ENCODE measurements at regions not wholly inside any gene's neighbourhood (a gene's known extent, or its start where the extent isn't known, plus 50 kb on each side); places are given as distances from the start of the nearest gene placed in this dataset.

DNA sequence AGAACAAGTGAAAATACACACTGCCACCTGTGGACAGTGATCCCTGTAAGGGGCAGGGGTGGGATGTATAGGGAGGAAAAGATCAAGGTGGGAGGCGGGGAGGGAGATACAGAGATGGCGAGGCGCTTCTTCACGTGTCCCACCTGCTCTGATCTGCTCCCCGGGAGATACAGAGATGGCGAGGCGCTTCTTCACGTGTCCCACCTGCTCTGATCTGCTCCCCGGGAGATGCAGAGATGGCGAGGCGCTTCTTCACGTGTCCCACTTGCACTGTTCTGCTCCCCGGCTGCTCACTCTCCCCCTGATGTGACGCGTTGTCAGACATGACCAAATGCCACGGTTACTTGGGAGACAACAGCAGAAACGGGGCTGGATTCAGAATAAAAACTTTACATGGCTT, 308.3 kb upstream of the SHH start:
- Histone ChIP-seq H3K9me3 (ENCODE audit: control extremely low read depth in 1 of 3, control insufficient read depth in 2 of 3, insufficient read depth in 1 of 3, low read length in 2 of 3) (peaks cover 0 to 20% (median 0%) of the 10 kb centered on the region in 3 donors), H2AFZ (ENCODE audit: insufficient read depth, low read depth, low read length, poor library complexity, severe bottlenecking) (no peak overlapping the region), H3K27ac (ENCODE audit: low read length in 2 of 2) (no peak overlapping the region), H3K36me3 (replicated peaks in 1 of 2; ENCODE audit: control extremely low read depth in 1 of 2, control insufficient read depth in 1 of 2, extremely low read depth in 1 of 2, insufficient read depth in 2 of 2, low read length in 1 of 2) (no peaks in the 10 kb centered on the region), H3K4me3 (ENCODE audit: control extremely low read depth in 1 of 5, extremely low read depth in 1 of 5, insufficient read depth in 1 of 5, low read depth in 2 of 5, low read length in 4 of 5) (no peak overlapping the region), H3K4me1 (ENCODE audit: control insufficient read depth in 2 of 2, insufficient read depth in 2 of 2, low read length in 2 of 2) (no peaks in the 10 kb centered on the region), H3K27me3 (replicated peaks in 1 of 4; ENCODE audit: control extremely low read depth in 1 of 4, control insufficient read depth in 3 of 4, insufficient read depth in 4 of 4, low read length in 3 of 4) (no peaks in the 10 kb centered on the region), H3K79me2 (ENCODE audit: control insufficient read depth, insufficient read depth, low read length) (no peaks in the 10 kb centered on the region), H3K4me2 (replicated peaks; ENCODE audit: low read depth, low read length, poor library complexity, severe bottlenecking) (no peak overlapping the region), H4K20me1 (ENCODE audit: control insufficient read depth, insufficient read depth, low read length, poor library complexity, severe bottlenecking) (no peaks in the 10 kb centered on the region), H3K9ac (ENCODE audit: low read length) (no peak overlapping the region)
- POLR2A ChIA-PET = no interaction called here
- Mint-ChIP-seq H3K4me1 (no peaks in the 10 kb centered on the region), H3K27ac (no peak overlapping the region), H3K9me3 (ENCODE audit: insufficient read depth) (no peaks in the 10 kb centered on the region), H3K4me3 (no peak overlapping the region), H3K27me3 (no peaks in the 10 kb centered on the region)
- ATAC-seq (ENCODE audit: low read depth) (no peak), DNase-seq (no peak)
- CTCF ChIA-PET = no interaction called here
- TF ChIP-seq, protein P1, sequence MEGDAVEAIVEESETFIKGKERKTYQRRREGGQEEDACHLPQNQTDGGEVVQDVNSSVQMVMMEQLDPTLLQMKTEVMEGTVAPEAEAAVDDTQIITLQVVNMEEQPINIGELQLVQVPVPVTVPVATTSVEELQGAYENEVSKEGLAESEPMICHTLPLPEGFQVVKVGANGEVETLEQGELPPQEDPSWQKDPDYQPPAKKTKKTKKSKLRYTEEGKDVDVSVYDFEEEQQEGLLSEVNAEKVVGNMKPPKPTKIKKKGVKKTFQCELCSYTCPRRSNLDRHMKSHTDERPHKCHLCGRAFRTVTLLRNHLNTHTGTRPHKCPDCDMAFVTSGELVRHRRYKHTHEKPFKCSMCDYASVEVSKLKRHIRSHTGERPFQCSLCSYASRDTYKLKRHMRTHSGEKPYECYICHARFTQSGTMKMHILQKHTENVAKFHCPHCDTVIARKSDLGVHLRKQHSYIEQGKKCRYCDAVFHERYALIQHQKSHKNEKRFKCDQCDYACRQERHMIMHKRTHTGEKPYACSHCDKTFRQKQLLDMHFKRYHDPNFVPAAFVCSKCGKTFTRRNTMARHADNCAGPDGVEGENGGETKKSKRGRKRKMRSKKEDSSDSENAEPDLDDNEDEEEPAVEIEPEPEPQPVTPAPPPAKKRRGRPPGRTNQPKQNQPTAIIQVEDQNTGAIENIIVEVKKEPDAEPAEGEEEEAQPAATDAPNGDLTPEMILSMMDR (IDR thresholded peaks at IDR 0.05) = no peak
- no peak for TF ChIP-seq EZH2 (IDR thresholded peaks at IDR 0.05; ENCODE audit: borderline replicate concordance, insufficient read depth, low read depth, low read length, poor library complexity, severe bottlenecking)
- intact Hi-C loops (cut with micrococcal nuclease) = no loop called here
- 92% methylated on average over 15 of the region's 17 CpGs for WGBS (ENCODE audit: insufficient coverage)

DNA sequence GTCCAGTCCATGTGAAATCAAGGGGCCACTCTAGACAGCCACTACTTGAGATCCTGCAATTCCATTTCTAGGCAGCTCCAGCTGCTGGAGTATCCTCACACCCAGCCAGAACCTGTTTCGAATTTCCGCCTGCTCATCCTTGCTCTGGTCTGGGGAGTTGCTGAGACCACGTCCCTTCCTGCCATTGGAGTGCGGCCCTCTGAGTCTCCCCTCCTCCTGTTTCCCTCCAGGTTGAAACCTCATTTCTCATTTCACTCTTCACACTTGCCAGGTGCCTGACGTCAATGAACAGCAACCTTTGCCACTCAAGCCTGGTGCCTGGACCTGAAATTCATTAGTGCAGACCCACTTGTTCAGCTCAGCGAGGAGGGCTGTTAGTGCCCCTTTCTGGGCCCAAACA, 307.5 kb upstream of the SHH start:
- Histone ChIP-seq H3K9me3 (ENCODE audit: control extremely low read depth in 1 of 3, control insufficient read depth in 2 of 3, insufficient read depth in 1 of 3, low read length in 2 of 3) (peaks cover 0 to 18% (median 0%) of the 10 kb centered on the region in 3 donors), H3K27me3 (replicated peaks in 1 of 4; ENCODE audit: control extremely low read depth in 1 of 4, control insufficient read depth in 3 of 4, insufficient read depth in 4 of 4, low read length in 3 of 4) (no peaks in the 10 kb centered on the region), H3K4me1 (ENCODE audit: control insufficient read depth in 2 of 2, insufficient read depth in 2 of 2, low read length in 2 of 2) (no peaks in the 10 kb centered on the region), H3K79me2 (ENCODE audit: control insufficient read depth, insufficient read depth, low read length) (no peaks in the 10 kb centered on the region), H2AFZ (ENCODE audit: insufficient read depth, low read depth, low read length, poor library complexity, severe bottlenecking) (no peak overlapping the region), H3K36me3 (replicated peaks in 1 of 2; ENCODE audit: control extremely low read depth in 1 of 2, control insufficient read depth in 1 of 2, extremely low read depth in 1 of 2, insufficient read depth in 2 of 2, low read length in 1 of 2) (no peaks in the 10 kb centered on the region), H4K20me1 (ENCODE audit: control insufficient read depth, insufficient read depth, low read length, poor library complexity, severe bottlenecking) (no peaks in the 10 kb centered on the region), H3K4me2 (replicated peaks; ENCODE audit: low read depth, low read length, poor library complexity, severe bottlenecking) (no peak overlapping the region), H3K4me3 (ENCODE audit: control extremely low read depth in 1 of 5, extremely low read depth in 1 of 5, insufficient read depth in 1 of 5, low read depth in 2 of 5, low read length in 4 of 5) (no peak overlapping the region), H3K9ac (ENCODE audit: low read length) (no peak overlapping the region), H3K27ac (ENCODE audit: low read length in 2 of 2) (no peak overlapping the region)
- TF ChIP-seq EZH2 (IDR thresholded peaks at IDR 0.05; ENCODE audit: borderline replicate concordance, insufficient read depth, low read depth, low read length, poor library complexity, severe bottlenecking) = no peak
- TF ChIP-seq, protein P1 (IDR thresholded peaks at IDR 0.05) = no peak
- H3K27ac Mint-ChIP-seq = no peak overlapping the region
- ATAC-seq (ENCODE audit: low read depth) (no peak), DNase-seq (no peak)
- ChIA-PET POLR2A (no interaction called here), CTCF (no interaction called here)
- H3K4me1 Mint-ChIP-seq = no peaks in the 10 kb centered on the region
- no peaks in the 10 kb centered on the region for H3K27me3 Mint-ChIP-seq
- no peak overlapping the region for H3K4me3 Mint-ChIP-seq
- WGBS (ENCODE audit: insufficient coverage) = 85% methylated on average over 6 of the region's 6 CpGs
- no peaks in the 10 kb centered on the region for H3K9me3 Mint-ChIP-seq (ENCODE audit: insufficient read depth)
- intact Hi-C loops (cut with micrococcal nuclease) = no loop called here

Data from B cell (primary cell).